WTC11 (cell line): ENCODE measurements at regions not wholly inside any gene's neighbourhood (a gene's known extent, or its start where the extent isn't known, plus 50 kb on each side); places are given as distances from the start of the nearest gene placed in this dataset.

Experiments used
- ATAC-seq: fragments of 200-7000 bp; cut with Tn5 transposase; 2 replicates; pipeline ENCODE4 v1.10.0; 2021; ENCODE audit warnings: mild to moderate bottlenecking, moderate library complexity
- CTCF ChIA-PET: fragments of 300-600 bp; sonication (Branson Sonifier 250); formaldehyde crosslinking; loops from one replicate; lab custom pipeline; 2021; ENCODE audit warnings: antibody characterized with exemption; lab: Charles Lee
- POLR2A ChIA-PET: fragments of 350-600 bp; sonication (Branson Sonifier 250); formaldehyde crosslinking; loops from one replicate; lab custom pipeline; 2021; ENCODE audit warnings: antibody characterized with exemption; lab: Charles Lee
- DNase-seq: peaks from one replicate; pipeline ENCODE4 v3.0.0; 2021; ENCODE audit warnings: low spot score
- H3K27ac Mint-ChIP-seq: 2 replicates; pipeline ENCODE4 v1.8.0; 2021; ENCODE audit warnings: mixed read lengths
- H3K27me3 Mint-ChIP-seq: 2 replicates; pipeline ENCODE4 v1.8.0; 2021; ENCODE audit warnings: low read depth, mild to moderate bottlenecking, moderate library complexity, mixed read lengths
- H3K36me3 Mint-ChIP-seq: 2 replicates; pipeline ENCODE4 v1.8.0; 2021; ENCODE audit warnings: mixed read lengths
- H3K4me1 Mint-ChIP-seq: 2 replicates; pipeline ENCODE4 v1.8.0; 2022; ENCODE audit warnings: mixed read lengths
- H3K4me3 Mint-ChIP-seq: 2 replicates; pipeline ENCODE4 v1.8.0; 2021; ENCODE audit warnings: mild to moderate bottlenecking, moderate library complexity, mixed read lengths
- H3K9me3 Mint-ChIP-seq: 2 replicates; pipeline ENCODE4 v1.8.0; 2021; ENCODE audit warnings: mixed read lengths
- AR ChIP-seq: fragments of 250-450 bp; sonication (Bioruptor Pico); IDR thresholded peaks from 2 replicates; pipeline ENCODE4 v1.9.0; 2021; ENCODE audit warnings: mild to moderate bottlenecking
- ATF1 ChIP-seq: sonication (generic); formaldehyde crosslinking; IDR thresholded peaks from 2 replicates; pipeline ENCODE4 v1.8.1; 2023; ENCODE audit warnings: mild to moderate bottlenecking, moderate library complexity, missing genetic modification reagents
- CTCF ChIP-seq: fragments of 200-600 bp; IDR thresholded peaks from 2 replicates; pipeline ENCODE4 v1.8.0; 2022; ENCODE audit warnings: antibody characterized with exemption
- ERG ChIP-seq: fragments of 250-450 bp; sonication (Bioruptor Pico); IDR thresholded peaks from 2 replicates; pipeline ENCODE4 v1.8.0; 2021; ENCODE audit warnings: mild to moderate bottlenecking
- ESRRA ChIP-seq: sonication (generic); formaldehyde crosslinking; IDR thresholded peaks from 2 replicates; pipeline ENCODE4 v1.8.1; 2022; ENCODE audit warnings: mild to moderate bottlenecking, missing genetic modification reagents, borderline replicate concordance
- MLX ChIP-seq: sonication (generic); formaldehyde crosslinking; IDR thresholded peaks from 2 replicates; pipeline ENCODE4 v1.8.1; 2023; ENCODE audit warnings: mild to moderate bottlenecking, missing genetic modification reagents, moderate library complexity
- MXD4 ChIP-seq: fragments of 250-450 bp; sonication (Bioruptor Pico); IDR thresholded peaks from 2 replicates; pipeline ENCODE4 v1.8.0; 2021; ENCODE audit warnings: mild to moderate bottlenecking, moderate library complexity, borderline replicate concordance
- NFE2L1 ChIP-seq: sonication (generic); formaldehyde crosslinking; IDR thresholded peaks from 2 replicates; pipeline ENCODE4 v1.8.1; 2023; ENCODE audit warnings: missing genetic modification reagents
- NFYB ChIP-seq: sonication (generic); formaldehyde crosslinking; conservative IDR thresholded peaks from 2 replicates; pipeline ENCODE4 v1.8.0; 2022; ENCODE audit warnings: low read depth, missing genetic modification reagents
- NR3C1 ChIP-seq: sonication (generic); formaldehyde crosslinking; conservative IDR thresholded peaks from 2 replicates; pipeline ENCODE4 v1.8.1; 2023; ENCODE audit warnings: low read depth, mild to moderate bottlenecking, missing genetic modification reagents
- SMAD3 ChIP-seq: sonication (generic); formaldehyde crosslinking; IDR thresholded peaks from 2 replicates; pipeline ENCODE4 v1.8.0; 2022; ENCODE audit warnings: missing genetic modification reagents, mild to moderate bottlenecking, borderline replicate concordance
- ZBTB21 ChIP-seq: sonication (generic); formaldehyde crosslinking; IDR thresholded peaks from 2 replicates; pipeline ENCODE4 v1.8.1; 2023; ENCODE audit warnings: mild to moderate bottlenecking, missing genetic modification reagents, borderline replicate concordance
- ZMAT4 ChIP-seq: fragments of 250-450 bp; sonication (Bioruptor Pico); IDR thresholded peaks from 2 replicates; pipeline ENCODE4 v1.9.0; 2021; ENCODE audit warnings: mild to moderate bottlenecking
- ZNF232 ChIP-seq: sonication (generic); formaldehyde crosslinking; IDR thresholded peaks from 2 replicates; pipeline ENCODE4 v1.8.0; 2022; ENCODE audit warnings: mild to moderate bottlenecking, missing genetic modification reagents
- ZNF281 ChIP-seq: sonication (generic); formaldehyde crosslinking; IDR thresholded peaks from 2 replicates; pipeline ENCODE4 v1.8.0; 2023; ENCODE audit warnings: mild to moderate bottlenecking, missing genetic modification reagents
- ZNF423 ChIP-seq: fragments of 250-450 bp; sonication (Bioruptor Pico); IDR thresholded peaks from 2 replicates; pipeline ENCODE4 v2.1.2; 2022; ENCODE audit warnings: mild to moderate bottlenecking, moderate library complexity
- ZNF512 ChIP-seq: sonication (generic); formaldehyde crosslinking; IDR thresholded peaks from 2 replicates; pipeline ENCODE4 v1.8.1; 2022; ENCODE audit warnings: missing genetic modification reagents, borderline replicate concordance
- TF ChIP-seq, protein P1 (sequence below): fragments of 250-450 bp; sonication (Bioruptor Pico); conservative IDR thresholded peaks from 2 replicates; pipeline ENCODE4 v1.9.0; 2021; ENCODE audit warnings: mild to moderate bottlenecking
- TF ChIP-seq, protein P2 (sequence below): sonication (generic); formaldehyde crosslinking; IDR thresholded peaks from 2 replicates; pipeline ENCODE4 v1.8.0; 2022; ENCODE audit warnings: mild to moderate bottlenecking, missing genetic modification reagents

GRCh38 chr20:55009066-55009465, 533.7 kb downstream of the DOK5 start:
- ChIA-PET POLR2A (no interaction called here), CTCF (no interaction called here)
- no peak overlapping the region for H3K4me3 Mint-ChIP-seq
- no peak overlapping the region for H3K27ac Mint-ChIP-seq
- ATAC-seq (no peak), DNase-seq (no peak)
- peaks cover 4% of the 10 kb centered on the region for H3K27me3 Mint-ChIP-seq
- H3K36me3 Mint-ChIP-seq = peaks cover 65% of the 10 kb centered on the region
- peaks cover 86% of the 10 kb centered on the region for H3K9me3 Mint-ChIP-seq
- no peaks in the 10 kb centered on the region for H3K4me1 Mint-ChIP-seq
- TF ChIP-seq ESRRA (CRISPR knock-in tag) (no peak), NFYB (CRISPR knock-in tag) (no peak), ERG (CRISPR knock-in tag) (no peak), AR (CRISPR knock-in tag) (no peak), ZNF281 (CRISPR knock-in tag) (no peak), MXD4 (CRISPR knock-in tag) (no peak), ZNF423 (CRISPR knock-in tag) (no peak), ZNF232 (CRISPR knock-in tag) (no peak), ZBTB21 (CRISPR knock-in tag) (no peak), ZMAT4 (CRISPR knock-in tag) (no peak), ATF1 (no peak), CTCF (no peak), MLX (CRISPR knock-in tag) (no peak), SMAD3 (CRISPR knock-in tag) (no peak), ZNF512 (CRISPR knock-in tag) (no peak), NFE2L1 (CRISPR knock-in tag) (no peak), NR3C1 (CRISPR knock-in tag) (no peak)
- TF ChIP-seq, protein P1, sequence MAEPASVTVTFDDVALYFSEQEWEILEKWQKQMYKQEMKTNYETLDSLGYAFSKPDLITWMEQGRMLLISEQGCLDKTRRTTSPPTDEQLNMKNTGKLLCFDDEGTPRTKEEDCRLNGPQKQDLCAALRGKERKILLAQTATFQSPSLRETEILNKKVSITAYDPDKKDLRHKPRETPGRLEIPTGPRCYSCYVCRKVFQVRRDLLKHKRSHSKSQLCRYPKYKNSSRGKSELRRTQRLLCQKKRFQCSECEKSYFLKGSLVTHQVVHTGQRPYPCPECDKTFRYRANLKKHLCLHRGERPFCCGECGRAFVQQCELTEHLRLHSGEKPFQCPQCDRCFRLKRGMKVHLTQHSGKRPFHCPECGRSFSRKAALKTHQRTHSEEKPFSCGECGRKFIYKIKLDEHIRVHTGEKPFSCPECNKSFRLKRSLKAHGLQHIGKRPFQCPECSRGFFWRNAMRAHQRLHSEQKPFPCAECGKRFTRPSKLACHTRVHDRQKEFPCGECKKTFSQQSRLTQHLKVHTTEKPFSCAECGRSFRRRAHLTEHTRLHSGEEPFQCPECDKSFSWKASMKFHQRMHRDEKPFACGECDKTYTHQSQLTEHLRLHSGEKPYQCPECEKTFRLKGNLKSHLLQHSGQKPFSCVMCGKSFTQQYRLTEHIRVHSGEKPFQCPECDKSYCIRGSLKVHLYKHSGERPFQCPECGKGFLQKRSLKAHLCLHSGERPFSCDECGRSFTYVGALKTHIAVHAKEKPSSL (CRISPR knock-in tag) = no peak
- TF ChIP-seq, protein P2, sequence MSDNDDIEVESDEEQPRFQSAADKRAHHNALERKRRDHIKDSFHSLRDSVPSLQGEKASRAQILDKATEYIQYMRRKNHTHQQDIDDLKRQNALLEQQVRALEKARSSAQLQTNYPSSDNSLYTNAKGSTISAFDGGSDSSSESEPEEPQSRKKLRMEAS (CRISPR knock-in tag) = no peak
